IMR-90 (cell line): ENCODE measurements at regions not wholly inside any gene's neighbourhood (a gene's known extent, or its start where the extent isn't known, plus 50 kb on each side); places are given as distances from the start of the nearest gene placed in this dataset.

Experiments used
- ATAC-seq: fragments of 200-7000 bp; cut with Tn5 transposase; 2 replicates; pipeline ENCODE4 v1.9.1; 2020; ENCODE audit warnings: low read depth, mild to moderate bottlenecking, moderate library complexity
- BruUV-seq: library from RNA; stranded (reverse); fragments of 400-500 nt; replicated peaks from 2 replicates; lab custom pipeline; 2021; lab: Mats Ljungman, UMichigan
- CTCF ChIA-PET: fragments of 300-600 bp; formaldehyde crosslinking; extraction: SDS; loops from one replicate; lab custom pipeline; 2021; ENCODE audit warnings: antibody characterized with exemption; lab: Yijun Ruan, JAX
- POLR2A ChIA-PET: fragments of 300-600 bp; sonication (Branson Sonifier 250); formaldehyde crosslinking; loops from one replicate; lab custom pipeline; 2022; ENCODE audit warnings: antibody characterized with exemption; ENCODE audit not compliant: unreplicated experiment; lab: Charles Lee
- DNase-seq: peaks from one replicate; pipeline ENCODE4 v3.0.0; 2013
- H2AFZ ChIP-seq: replicated peaks from 2 replicates; pipeline ENCODE3; 2013; ENCODE audit warnings: low read length, mild to moderate bottlenecking; ENCODE audit not compliant: poor library complexity
- H2AK5ac ChIP-seq: 2 replicates; pipeline ENCODE4 v1.6.1; 2013; ENCODE audit warnings: low read depth, low read length, inconsistent platforms
- H2AK9ac ChIP-seq: replicated peaks from 2 replicates; pipeline ENCODE3; 2013; ENCODE audit warnings: mild to moderate bottlenecking, low read depth, low read length, moderate library complexity; ENCODE audit not compliant: poor library complexity
- H2BK120ac ChIP-seq: 2 replicates; pipeline ENCODE4 v1.6.1; 2013; ENCODE audit warnings: low read depth, low read length, inconsistent platforms
- H2BK15ac ChIP-seq: 3 replicates; pipeline ENCODE4 v1.6.1; 2013; ENCODE audit warnings: low read depth, low read length, inconsistent platforms
- H2BK20ac ChIP-seq: 2 replicates; pipeline ENCODE4 v1.6.1; 2013; ENCODE audit warnings: low read depth, mild to moderate bottlenecking, inconsistent platforms, low read length, moderate library complexity
- H2BK5ac ChIP-seq: 2 replicates; pipeline ENCODE4 v1.6.1; 2013; ENCODE audit warnings: mild to moderate bottlenecking, low read depth, low read length, inconsistent platforms; ENCODE audit not compliant: poor library complexity, severe bottlenecking
- H3K14ac ChIP-seq: replicated peaks from 2 replicates; pipeline ENCODE4 v1.6.1; 2013; ENCODE audit warnings: low read depth, low read length, inconsistent platforms
- H3K18ac ChIP-seq: 2 replicates; pipeline ENCODE4 v1.6.1; 2013; ENCODE audit warnings: low read depth, low read length, control low read depth
- H3K23ac ChIP-seq: 2 replicates; pipeline ENCODE4 v1.6.1; 2013; ENCODE audit warnings: low read depth, low read length, inconsistent platforms
- H3K27ac ChIP-seq: 2 replicates; pipeline ENCODE4 v1.5.1; 2013; ENCODE audit warnings: mild to moderate bottlenecking, control low read depth, low read length; ENCODE audit not compliant: insufficient read depth
- H3K27me3 ChIP-seq: 2 replicates; pipeline ENCODE4 v1.6.1; 2013; ENCODE audit warnings: low read length; ENCODE audit not compliant: control insufficient read depth, insufficient read depth
- H3K36me3 ChIP-seq: 2 replicates; pipeline ENCODE4 v1.6.1; 2013; ENCODE audit warnings: low read length, mixed read lengths; ENCODE audit not compliant: control insufficient read depth, insufficient read depth
- H3K4ac ChIP-seq: 2 replicates; pipeline ENCODE4 v1.6.1; 2013; ENCODE audit warnings: low read depth, low read length, inconsistent platforms
- H3K4me1 ChIP-seq: 2 replicates; pipeline ENCODE4 v1.6.1; 2013; ENCODE audit warnings: low read length, mixed read lengths; ENCODE audit not compliant: control insufficient read depth, insufficient read depth
- H3K4me2 ChIP-seq: 2 replicates; pipeline ENCODE4 v1.6.1; 2013; ENCODE audit warnings: low read depth, mild to moderate bottlenecking, control low read depth, low read length, moderate library complexity
- H3K4me3 ChIP-seq: 2 replicates; pipeline ENCODE4 v1.5.1; 2013; ENCODE audit warnings: low read depth, mild to moderate bottlenecking, control low read depth, low read length, moderate library complexity; ENCODE audit not compliant: insufficient read depth
- H3K56ac ChIP-seq: 2 replicates; pipeline ENCODE4 v1.6.1; 2013; ENCODE audit warnings: low read length, inconsistent platforms; ENCODE audit not compliant: insufficient read depth; ENCODE audit errors: extremely low read depth
- H3K79me1 ChIP-seq, 2 experiments: 2 replicates each; pipeline ENCODE4 v1.6.1; 2013; ENCODE audit warnings: low read length in 2 of 2, inconsistent platforms in 1 of 2, low read depth in 1 of 2
- H3K9ac ChIP-seq: 2 replicates; pipeline ENCODE4 v1.6.1; 2013; ENCODE audit warnings: low read depth, low read length, control low read depth
- H3K9me1 ChIP-seq: 2 replicates; pipeline ENCODE4 v1.6.1; 2013; ENCODE audit warnings: low read length, inconsistent platforms; ENCODE audit not compliant: insufficient read depth
- H3K9me3 ChIP-seq: 2 replicates; pipeline ENCODE4 v1.6.1; 2013; ENCODE audit warnings: low read length; ENCODE audit not compliant: control insufficient read depth, insufficient read depth
- H4K20me1 ChIP-seq: 2 replicates; pipeline ENCODE4 v1.6.1; 2013; ENCODE audit warnings: low read length, inconsistent platforms; ENCODE audit not compliant: insufficient read depth
- H4K5ac ChIP-seq: 2 replicates; pipeline ENCODE4 v1.6.1; 2013; ENCODE audit warnings: mild to moderate bottlenecking, low read depth, low read length, control low read depth
- H4K8ac ChIP-seq, 2 experiments: 2 replicates each; pipeline ENCODE4 v1.6.1; 2013; ENCODE audit warnings: low read depth in 2 of 2, low read length in 2 of 2, control low read depth in 1 of 2, inconsistent platforms in 1 of 2
- H4K91ac ChIP-seq: 2 replicates; pipeline ENCODE4 v1.6.1; 2013; ENCODE audit warnings: low read depth, low read length, inconsistent platforms; ENCODE audit not compliant: insufficient read depth
- BHLHE40 ChIP-seq: fragments of 150-350 bp; IDR thresholded peaks from 2 replicates; pipeline ENCODE4 v1.6.1; 2016; ENCODE audit warnings: mild to moderate bottlenecking, low read depth, low read length
- CEBPB ChIP-seq: IDR thresholded peaks from 2 replicates; pipeline ENCODE4 v1.6.1; 2012; ENCODE audit warnings: low read depth, low read length, improper control_type of control experiment
- CHD1 ChIP-seq: IDR thresholded peaks from 2 replicates; pipeline ENCODE4 v1.6.1; 2012; ENCODE audit warnings: low read depth, low read length, improper control_type of control experiment
- FOS ChIP-seq: fragments of 150-350 bp; IDR thresholded peaks from 2 replicates; pipeline ENCODE4 v1.6.1; 2016; ENCODE audit warnings: low read depth, low read length
- MAFK ChIP-seq: IDR thresholded peaks from 2 replicates; pipeline ENCODE4 v1.6.1; 2012; ENCODE audit warnings: low read depth, low read length, improper control_type of control experiment
- MXI1 ChIP-seq: IDR thresholded peaks from 2 replicates; pipeline ENCODE4 v1.6.1; 2012; ENCODE audit warnings: low read depth, mild to moderate bottlenecking, low read length, moderate library complexity, borderline replicate concordance
- NFE2L2 ChIP-seq: fragments of 150-350 bp; IDR thresholded peaks from 2 replicates; pipeline ENCODE4 v1.6.1; 2016; ENCODE audit warnings: low read depth, mild to moderate bottlenecking, low read length
- POLR2A ChIP-seq: IDR thresholded peaks from 2 replicates; pipeline ENCODE4 v1.6.1; 2012; ENCODE audit warnings: mild to moderate bottlenecking, low read depth, low read length
- RCOR1 ChIP-seq: IDR thresholded peaks from 2 replicates; pipeline ENCODE4 v1.6.1; 2012; ENCODE audit warnings: mild to moderate bottlenecking, low read length, improper control_type of control experiment; ENCODE audit not compliant: insufficient replicate concordance
- RFX5 ChIP-seq: IDR thresholded peaks from 2 replicates; pipeline ENCODE4 v1.8.0; 2012; ENCODE audit warnings: low read depth, mild to moderate bottlenecking, low read length, moderate library complexity
- SMC3 ChIP-seq: fragments of 150-350 bp; IDR thresholded peaks from 2 replicates; pipeline ENCODE4 v1.6.1; 2016; ENCODE audit warnings: low read depth, mild to moderate bottlenecking, antibody characterized with exemption, low read length, moderate library complexity
- USF2 ChIP-seq: fragments of 150-350 bp; IDR thresholded peaks from 2 replicates; pipeline ENCODE4 v1.6.1; 2017; ENCODE audit warnings: mild to moderate bottlenecking, antibody characterized with exemption, low read length, low read depth
- WGBS, 2 experiments: methylation state at CpG; one replicate each; pipeline versions ENCODE4 v1.1.5 to v1.1.7; 2013; ENCODE audit warnings: missing lambda C conversion rate in 2 of 2; ENCODE audit not compliant: insufficient read length in 1 of 2; ENCODE audit errors: extremely low coverage in 2 of 2; 5-methylcytosine and 5-hydroxymethylcytosine counted together
- dilution Hi-C: fragments of 300-500 bp; cut with HindIII; formaldehyde crosslinking; loops from one replicate; pipeline ENCODE4 v1.14.3; 2018; ENCODE audit warnings: low sequenced_read_pairs; ENCODE audit not compliant: unreplicated experiment
- in situ Hi-C: fragments of 300-500 bp; cut with MboI; formaldehyde crosslinking; loops from 3 replicates; pipeline ENCODE4 v1.14.3; 2019; ENCODE audit warnings: low sequenced_read_pairs, inconsistent platforms, mixed read lengths
- intact Hi-C: fragments of 100-400 bp; cut with micrococcal nuclease; formaldehyde crosslinking; loops from 2 replicates; pipeline ENCODE4 v1.10.0; 2022
- TF ChIP-seq, protein P1 (sequence below): fragments of 150-350 bp; IDR thresholded peaks from 2 replicates; pipeline ENCODE4 v1.6.1; 2016; ENCODE audit warnings: low read depth, mild to moderate bottlenecking, low read length, moderate library complexity, borderline replicate concordance
- TF ChIP-seq, protein P2 (sequence below): conservative IDR thresholded peaks from 2 replicates; pipeline ENCODE4 v1.5.1; 2012; ENCODE audit warnings: mild to moderate bottlenecking, low read depth, low read length, improper control_type of control experiment

- TF ChIP-seq CHD1 (no peak), RFX5 (no peak), CEBPB (no peak), FOS (no peak), SMC3 (no peak), NFE2L2 (no peak), MAFK (no peak), USF2 (no peak), BHLHE40 (no peak), RCOR1 (no peak), POLR2A (no peak), MXI1 (no peak)
- TF ChIP-seq, protein P1, sequence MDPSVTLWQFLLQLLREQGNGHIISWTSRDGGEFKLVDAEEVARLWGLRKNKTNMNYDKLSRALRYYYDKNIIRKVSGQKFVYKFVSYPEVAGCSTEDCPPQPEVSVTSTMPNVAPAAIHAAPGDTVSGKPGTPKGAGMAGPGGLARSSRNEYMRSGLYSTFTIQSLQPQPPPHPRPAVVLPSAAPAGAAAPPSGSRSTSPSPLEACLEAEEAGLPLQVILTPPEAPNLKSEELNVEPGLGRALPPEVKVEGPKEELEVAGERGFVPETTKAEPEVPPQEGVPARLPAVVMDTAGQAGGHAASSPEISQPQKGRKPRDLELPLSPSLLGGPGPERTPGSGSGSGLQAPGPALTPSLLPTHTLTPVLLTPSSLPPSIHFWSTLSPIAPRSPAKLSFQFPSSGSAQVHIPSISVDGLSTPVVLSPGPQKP, result no peak
- TF ChIP-seq, protein P2, sequence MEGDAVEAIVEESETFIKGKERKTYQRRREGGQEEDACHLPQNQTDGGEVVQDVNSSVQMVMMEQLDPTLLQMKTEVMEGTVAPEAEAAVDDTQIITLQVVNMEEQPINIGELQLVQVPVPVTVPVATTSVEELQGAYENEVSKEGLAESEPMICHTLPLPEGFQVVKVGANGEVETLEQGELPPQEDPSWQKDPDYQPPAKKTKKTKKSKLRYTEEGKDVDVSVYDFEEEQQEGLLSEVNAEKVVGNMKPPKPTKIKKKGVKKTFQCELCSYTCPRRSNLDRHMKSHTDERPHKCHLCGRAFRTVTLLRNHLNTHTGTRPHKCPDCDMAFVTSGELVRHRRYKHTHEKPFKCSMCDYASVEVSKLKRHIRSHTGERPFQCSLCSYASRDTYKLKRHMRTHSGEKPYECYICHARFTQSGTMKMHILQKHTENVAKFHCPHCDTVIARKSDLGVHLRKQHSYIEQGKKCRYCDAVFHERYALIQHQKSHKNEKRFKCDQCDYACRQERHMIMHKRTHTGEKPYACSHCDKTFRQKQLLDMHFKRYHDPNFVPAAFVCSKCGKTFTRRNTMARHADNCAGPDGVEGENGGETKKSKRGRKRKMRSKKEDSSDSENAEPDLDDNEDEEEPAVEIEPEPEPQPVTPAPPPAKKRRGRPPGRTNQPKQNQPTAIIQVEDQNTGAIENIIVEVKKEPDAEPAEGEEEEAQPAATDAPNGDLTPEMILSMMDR, result no peak
- DNase-seq (no peak), ATAC-seq (no peak)
- Histone ChIP-seq H4K8ac (no peak overlapping the region), H3K9me3 (no peaks in the 10 kb centered on the region), H3K9ac (no peak overlapping the region), H3K36me3 (no peaks in the 10 kb centered on the region), H2BK120ac (no peak overlapping the region), H3K18ac (no peak overlapping the region), H3K27me3 (peaks cover 4% of the 10 kb centered on the region; the same call in 1 of the 2 replicates), H3K27ac (no peak overlapping the region), H3K79me1 (no peaks in the 10 kb centered on the region), H3K9me1 (no peaks in the 10 kb centered on the region), H4K20me1 (no peaks in the 10 kb centered on the region), H3K23ac (no peak overlapping the region), H3K4me1 (no peaks in the 10 kb centered on the region), H3K56ac (no peak overlapping the region), H2AFZ (no peak overlapping the region), H2BK15ac (no peak overlapping the region), H3K4me3 (no peak overlapping the region), H4K5ac (no peak overlapping the region), H3K14ac (no peak overlapping the region), H4K91ac (no peak overlapping the region), H2AK9ac (no peak overlapping the region), H3K4me2 (no peak overlapping the region), H2AK5ac (no peak overlapping the region), H2BK20ac (no peak overlapping the region), H2BK5ac (no peak overlapping the region), H3K4ac (no peak overlapping the region)
- dilution Hi-C loops, result no loop called here
- WGBS, 2 experiments, result 43% methylated on average over 1 of the region's 2 CpGs; no CpG with 5 or more reads in 1 of the 2 experiments
- in situ Hi-C loops, result no loop called here
- intact Hi-C loops, result no loop called here
- ChIA-PET POLR2A (no interaction called here), CTCF (no interaction called here)
- no TSS peak for BruUV-seq
Measured at GRCh38 chr10:33831591-33831990, 497.1 kb upstream of the NRP1 start.
